AG04449 (cell line): ENCODE measurements at regions not wholly inside any gene's neighbourhood (a gene's known extent, or its start where the extent isn't known, plus 50 kb on each side); places are given as distances from the start of the nearest gene placed in this dataset.

Source experiments
- CTCF ChIA-PET: fragments of 350-600 bp; formaldehyde crosslinking; extraction: SDS; loops from one replicate; lab custom pipeline; 2021; ENCODE audit warnings: antibody characterized with exemption; lab: Yijun Ruan, JAX
- POLR2A ChIA-PET: fragments of 400-600, 350-600 bp; formaldehyde crosslinking; extraction: SDS; loops from one replicate; lab custom pipeline; 2020; ENCODE audit warnings: antibody characterized with exemption, inconsistent platforms; lab: Yijun Ruan, JAX
- DNase-seq: peaks from one replicate; pipeline ENCODE4 v3.0.0-alpha.2; 2010; ENCODE audit warnings: low read depth, low spot score
- H3K4me3 ChIP-seq: 2 replicates; pipeline ENCODE4 v1.5.1; 2011; ENCODE audit warnings: low read depth, mild to moderate bottlenecking, control low read depth, low read length
- TF ChIP-seq, protein P1 (sequence below): IDR thresholded peaks from one replicate; pipeline ENCODE4 v1.5.1; 2011; ENCODE audit warnings: mild to moderate bottlenecking, moderate library complexity, low read length, control low read depth, inconsistent platforms; ENCODE audit not compliant: insufficient read depth; ENCODE audit errors: missing control alignments

- ChIA-PET CTCF (no interaction called here), POLR2A (no interaction called here)
- DNase-seq = no peak
- no peak overlapping the region for H3K4me3 ChIP-seq
- TF ChIP-seq, protein P1, sequence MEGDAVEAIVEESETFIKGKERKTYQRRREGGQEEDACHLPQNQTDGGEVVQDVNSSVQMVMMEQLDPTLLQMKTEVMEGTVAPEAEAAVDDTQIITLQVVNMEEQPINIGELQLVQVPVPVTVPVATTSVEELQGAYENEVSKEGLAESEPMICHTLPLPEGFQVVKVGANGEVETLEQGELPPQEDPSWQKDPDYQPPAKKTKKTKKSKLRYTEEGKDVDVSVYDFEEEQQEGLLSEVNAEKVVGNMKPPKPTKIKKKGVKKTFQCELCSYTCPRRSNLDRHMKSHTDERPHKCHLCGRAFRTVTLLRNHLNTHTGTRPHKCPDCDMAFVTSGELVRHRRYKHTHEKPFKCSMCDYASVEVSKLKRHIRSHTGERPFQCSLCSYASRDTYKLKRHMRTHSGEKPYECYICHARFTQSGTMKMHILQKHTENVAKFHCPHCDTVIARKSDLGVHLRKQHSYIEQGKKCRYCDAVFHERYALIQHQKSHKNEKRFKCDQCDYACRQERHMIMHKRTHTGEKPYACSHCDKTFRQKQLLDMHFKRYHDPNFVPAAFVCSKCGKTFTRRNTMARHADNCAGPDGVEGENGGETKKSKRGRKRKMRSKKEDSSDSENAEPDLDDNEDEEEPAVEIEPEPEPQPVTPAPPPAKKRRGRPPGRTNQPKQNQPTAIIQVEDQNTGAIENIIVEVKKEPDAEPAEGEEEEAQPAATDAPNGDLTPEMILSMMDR = no peak
These were observed 504.4 kb downstream of the SATB2 start for GRCh38 chr2:198953328-198953727.

- TF ChIP-seq, protein P1 = no peak
- POLR2A ChIA-PET = no interaction called here
- CTCF ChIA-PET = no interaction called here
- DNase-seq = no peak
- no peak overlapping the region for H3K4me3 ChIP-seq
These were observed 506.9 kb downstream of the SATB2 start for GRCh38 chr2:198950803-198951202.

DNA sequence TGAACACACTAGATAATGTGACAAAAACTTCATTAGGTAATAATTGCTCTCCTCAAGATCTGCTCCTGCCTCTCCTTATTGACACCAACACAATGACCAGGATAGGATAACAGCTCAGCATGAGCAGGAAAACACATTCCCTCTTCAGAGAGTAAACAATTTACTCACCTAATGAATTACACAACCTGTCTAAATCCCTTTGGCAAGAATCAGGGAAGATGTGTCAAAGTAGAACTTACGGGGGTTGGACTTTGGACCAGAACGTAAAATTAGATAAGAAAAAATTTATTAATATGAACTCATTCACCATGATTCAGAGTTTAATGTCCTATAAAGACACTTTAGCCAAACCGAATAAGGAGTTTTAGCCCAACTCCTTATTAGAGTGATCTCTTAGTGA lies 512.2 kb downstream of the SATB2 start:
- H3K4me3 ChIP-seq = no peak overlapping the region
- CTCF ChIA-PET = interaction anchor here (1.0 kb wide), 1 partner anchor 10 kb away, joined by 3 read pairs; no protein-coding TSS in a partner anchor
- no peak for DNase-seq
- TF ChIP-seq, protein P1 = no peak
- POLR2A ChIA-PET = no interaction called here

DNA sequence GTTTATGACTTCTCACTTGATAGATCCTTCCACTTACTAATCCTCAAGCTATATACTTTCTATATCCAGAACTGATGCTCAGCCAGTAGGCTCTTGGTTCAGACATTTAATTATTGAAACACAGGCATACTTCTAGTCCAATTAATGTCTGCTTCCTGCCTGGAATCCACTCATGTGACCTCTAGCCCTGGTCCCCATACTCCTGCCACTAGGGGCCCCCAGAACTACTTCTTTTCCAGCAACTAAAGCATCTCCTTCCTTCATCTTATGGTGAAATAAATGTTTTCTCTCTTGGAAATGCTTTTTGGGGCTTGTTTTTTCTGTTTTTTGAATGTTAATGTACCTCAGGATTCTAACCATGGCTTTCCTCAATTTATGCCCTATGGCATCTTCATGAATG lies 527.6 kb downstream of the SATB2 start:
- TF ChIP-seq, protein P1 = no peak
- no peak for DNase-seq
- ChIA-PET POLR2A (no interaction called here), CTCF (no interaction called here)
- no peak overlapping the region for H3K4me3 ChIP-seq

- ChIA-PET POLR2A (no interaction called here), CTCF (no interaction called here)
- TF ChIP-seq, protein P1 = no peak
- no peak for DNase-seq
- H3K4me3 ChIP-seq = no peak overlapping the region
These were observed 529.7 kb downstream of the SATB2 start for GRCh38 chr2:198928026-198928425.

- ChIA-PET POLR2A (no interaction called here), CTCF (no interaction called here)
- H3K4me3 ChIP-seq = no peak overlapping the region
- DNase-seq = no peak
- TF ChIP-seq, protein P1 = no peak
These were observed 539.6 kb downstream of the SATB2 start for GRCh38 chr2:198917926-198918720.
